DMS153 treated with DMSO at 0.1 percent for 48 hours (cell line): ENCODE measurements at regions not wholly inside any gene's neighbourhood (a gene's known extent, or its start where the extent isn't known, plus 50 kb on each side); places are given as distances from the start of the nearest gene placed in this dataset.
"Not testable (repeated sequence)": the region's sequence is repeated elsewhere in the genome, so short reads cannot be mapped to it uniquely, and the experiment has no call there.

Experiments used
- DNase-seq: peaks from one replicate; lab custom pipeline; 2025; ENCODE audit not compliant: unreplicated experiment; lab: John Stamatoyannopoulos, UW

- no peak for DNase-seq
Observed at GRCh38 chr7:83306502-83306901, 143.8 kb upstream of the PCLO start.

- no peak for DNase-seq
Observed at GRCh38 chr7:83305027-83305426, 142.3 kb upstream of the PCLO start.

GRCh38 chr7:83301416-83301815 is 138.7 kb upstream of the PCLO start:
- DNase-seq = no peak

- no peak for DNase-seq
Observed at GRCh38 chr7:83290211-83290610, 127.5 kb upstream of the PCLO start.

GRCh38 chr7:83289419-83289993 is 126.8 kb upstream of the PCLO start:
- no peak for DNase-seq

GRCh38 chr7:83280671-83281070 is 118.0 kb upstream of the PCLO start:
- no peak for DNase-seq

GRCh38 chr7:83276250-83276649 is 113.6 kb upstream of the PCLO start:
- DNase-seq = no peak

- DNase-seq = no peak
Observed at GRCh38 chr7:83273699-83274098, 111.0 kb upstream of the PCLO start.

GRCh38 chr7:83271212-83272099 is 108.8 kb upstream of the PCLO start:
- peak; percentile 42 for DNase-seq

GRCh38 chr7:83270407-83270806 is 107.7 kb upstream of the PCLO start:
- DNase-seq = no peak

- DNase-seq = peak; percentile 100
Observed at GRCh38 chr7:83267141-83267631, 104.5 kb upstream of the PCLO start.

GRCh38 chr7:83263442-83264034 is 100.9 kb upstream of the PCLO start:
- DNase-seq = not testable (repeated sequence)

- no peak for DNase-seq
Observed at GRCh38 chr7:83259064-83259463, 96.4 kb upstream of the PCLO start.

- DNase-seq = no peak
Observed at GRCh38 chr7:83248000-83248399, 85.3 kb upstream of the PCLO start.

- not testable (repeated sequence) for DNase-seq
Observed at GRCh38 chr7:83219231-83219630, 56.5 kb upstream of the PCLO start.

GRCh38 chr7:83212883-83213282 is 50.2 kb upstream of the PCLO start:
- DNase-seq = no peak
